H1 (cell line): ENCODE measurements at regions not wholly inside any gene's neighbourhood (a gene's known extent, or its start where the extent isn't known, plus 50 kb on each side); places are given as distances from the start of the nearest gene placed in this dataset.

Experiments used
- CTCF ChIA-PET: fragments of 300-600 bp; sonication (Branson Sonifier 250); formaldehyde crosslinking; loops from one replicate; lab custom pipeline; 2021; ENCODE audit not compliant: partially characterized antibody; lab: Charles Lee
- POLR2A ChIA-PET: fragments of 300-600 bp; sonication (Branson Sonifier 250); formaldehyde crosslinking; loops from one replicate; lab custom pipeline; 2021; ENCODE audit warnings: inconsistent platforms; ENCODE audit not compliant: partially characterized antibody; lab: Charles Lee
- DNase-seq, 2 experiments: peaks; one replicate each; pipeline versions ENCODE4 v3.0.0 to v3.0.0-alpha.2; 2010 to 2022; ENCODE audit warnings: low spot score in 2 of 2, low read depth in 1 of 2, mixed read lengths in 1 of 2
- FAIRE-seq: peaks from 2 replicates; lab custom pipeline; 2011; peaks lifted over from hg19 to GRCh38; lab: Jason Lieb, UNC
- H2AFZ ChIP-seq: 2 replicates; pipeline ENCODE4 v1.8.1; 2012; ENCODE audit warnings: low read length, inconsistent platforms
- H2AK5ac ChIP-seq: 2 replicates; pipeline ENCODE4 v1.6.1; 2013; ENCODE audit warnings: low read depth, low read length
- H2BK120ac ChIP-seq: replicated peaks from 2 replicates; pipeline ENCODE3; 2013; ENCODE audit warnings: low read depth, low read length, inconsistent platforms
- H2BK12ac ChIP-seq: 2 replicates; pipeline ENCODE4 v1.6.1; 2013; ENCODE audit warnings: low read depth, low read length
- H2BK15ac ChIP-seq: 2 replicates; pipeline ENCODE4 v1.6.1; 2013; ENCODE audit warnings: low read length
- H2BK20ac ChIP-seq: 2 replicates; pipeline ENCODE4 v1.6.1; 2013; ENCODE audit warnings: low read length
- H2BK5ac ChIP-seq: 2 replicates; pipeline ENCODE4 v1.6.1; 2013; ENCODE audit warnings: low read depth, low read length
- H3K14ac ChIP-seq: 2 replicates; pipeline ENCODE4 v1.6.1; 2013; ENCODE audit warnings: inconsistent platforms; ENCODE audit not compliant: insufficient read length
- H3K18ac ChIP-seq: 2 replicates; pipeline ENCODE4 v1.6.1; 2013; ENCODE audit warnings: low read length; ENCODE audit errors: extremely low read depth
- H3K23ac ChIP-seq: 2 replicates; pipeline ENCODE4 v1.6.1; 2013; ENCODE audit warnings: inconsistent platforms; ENCODE audit not compliant: insufficient read length
- H3K23me2 ChIP-seq: 2 replicates; pipeline ENCODE4 v1.6.1; 2013; ENCODE audit warnings: low read depth, low read length
- H3K27ac ChIP-seq: 2 replicates; pipeline ENCODE4 v1.6.1; 2011; ENCODE audit warnings: low read depth, low read length, inconsistent platforms
- H3K27me3 ChIP-seq, 4 experiments: replicated peaks in 1 of 4; 1 replicate in 1 of 4; 2 replicates in 3 of 4; pipeline versions ENCODE4 v1.6.1 to v1.8.1; 2011 to 2013; ENCODE audit warnings: low read length in 3 of 4, mild to moderate bottlenecking in 3 of 4, inconsistent platforms in 2 of 4, mixed read lengths in 2 of 4, moderate library complexity in 1 of 4; ENCODE audit not compliant: control insufficient read depth in 3 of 4, insufficient read depth in 3 of 4; ENCODE audit errors: extremely low read depth in 1 of 4
- H3K36me3 ChIP-seq, 4 experiments: 2 replicates each; pipeline versions ENCODE4 v1.6.1 to v1.8.1; 2011 to 2013; ENCODE audit warnings: mild to moderate bottlenecking in 4 of 4, low read length in 3 of 4, moderate library complexity in 2 of 4, control low read depth in 1 of 4, inconsistent platforms in 1 of 4; ENCODE audit not compliant: insufficient read depth in 4 of 4, control insufficient read depth in 2 of 4
- H3K4ac ChIP-seq: replicated peaks from 2 replicates; pipeline ENCODE3; 2013; ENCODE audit warnings: low read length, low read depth, mixed read lengths, inconsistent platforms; ENCODE audit not compliant: insufficient read length
- H3K4me1 ChIP-seq, 4 experiments: replicated peaks in 1 of 4; 1 replicate in 1 of 4; 2 replicates in 3 of 4; pipeline versions ENCODE4 v1.6.1 to v1.8.1; 2011 to 2013; ENCODE audit warnings: low read length in 3 of 4, inconsistent platforms in 2 of 4, mixed read lengths in 1 of 4; ENCODE audit not compliant: insufficient read depth in 4 of 4, control insufficient read depth in 3 of 4
- H3K4me2 ChIP-seq, 2 experiments: 2 replicates each; pipeline versions ENCODE4 v1.6.1 to v1.8.1; 2011 to 2013; ENCODE audit warnings: low read depth in 2 of 2, low read length in 2 of 2, control low read depth in 1 of 2, inconsistent platforms in 1 of 2, mild to moderate bottlenecking in 1 of 2; ENCODE audit not compliant: insufficient read depth in 1 of 2
- H3K4me3 ChIP-seq, 4 experiments: fragments of 200-600, 300-600 bp in 1 of 4; sonication (generic), shearing (Covaris generic), sonication (Bioruptor Twin) in 1 of 4; 2 replicates each; pipeline versions ENCODE4 v1.5.1 to v1.8.1; 2011 to 2016; ENCODE audit warnings: low read length in 4 of 4, low read depth in 3 of 4, control low read depth in 2 of 4, inconsistent platforms in 2 of 4, mild to moderate bottlenecking in 2 of 4, mixed read lengths in 1 of 4, moderate library complexity in 1 of 4; ENCODE audit not compliant: insufficient read depth in 2 of 4; ENCODE audit errors: extremely low read depth in 1 of 4
- H3K56ac ChIP-seq: replicated peaks from 2 replicates; pipeline ENCODE3; 2013; ENCODE audit warnings: low read depth, mild to moderate bottlenecking, mixed read lengths, low read length, inconsistent platforms; ENCODE audit not compliant: insufficient read length
- H3K79me1 ChIP-seq: 2 replicates; pipeline ENCODE4 v1.6.1; 2013; ENCODE audit warnings: low read depth, low read length, control low read depth
- H3K79me2 ChIP-seq, 2 experiments: 2 replicates each; pipeline versions ENCODE4 v1.6.1 to v1.8.1; 2012 to 2013; ENCODE audit warnings: low read length in 2 of 2, mild to moderate bottlenecking in 2 of 2, inconsistent platforms in 1 of 2; ENCODE audit not compliant: insufficient read depth in 2 of 2, control insufficient read depth in 1 of 2
- H3K9ac ChIP-seq, 4 experiments: replicated peaks in 1 of 4; 1 replicate in 1 of 4; 2 replicates in 3 of 4; pipeline versions ENCODE4 v1.6.1 to v1.8.1; 2011 to 2013; ENCODE audit warnings: low read depth in 3 of 4, low read length in 3 of 4, control low read depth in 2 of 4, mild to moderate bottlenecking in 2 of 4, moderate library complexity in 2 of 4, inconsistent platforms in 1 of 4; ENCODE audit errors: extremely low read depth in 1 of 4
- H3K9me3 ChIP-seq, 2 experiments: 2 replicates each; pipeline versions ENCODE4 v1.6.1 to v1.8.1; 2012 to 2013; ENCODE audit warnings: mild to moderate bottlenecking in 2 of 2, moderate library complexity in 2 of 2, control low read depth in 1 of 2, inconsistent platforms in 1 of 2, low read depth in 1 of 2, low read length in 1 of 2, mixed read lengths in 1 of 2; ENCODE audit not compliant: insufficient read depth in 2 of 2
- H4K20me1 ChIP-seq, 2 experiments: replicated peaks in 1 of 2; 2 replicates each; pipeline versions ENCODE3 to v1.8.1; 2011 to 2013; ENCODE audit warnings: inconsistent platforms in 2 of 2, low read length in 2 of 2, mild to moderate bottlenecking in 1 of 2; ENCODE audit not compliant: insufficient read depth in 2 of 2, control insufficient read depth in 1 of 2
- H4K5ac ChIP-seq: 2 replicates; pipeline ENCODE4 v1.6.1; 2013; ENCODE audit warnings: low read length, low read depth, mixed read lengths, inconsistent platforms; ENCODE audit not compliant: insufficient read length
- H4K8ac ChIP-seq: 2 replicates; pipeline ENCODE4 v1.8.0; 2013; ENCODE audit warnings: mild to moderate bottlenecking, moderate library complexity, low read length, inconsistent platforms; ENCODE audit not compliant: insufficient read depth; ENCODE audit errors: extremely low read depth
- H4K91ac ChIP-seq: replicated peaks from 2 replicates; pipeline ENCODE3; 2013; ENCODE audit warnings: low read length, mixed read lengths, inconsistent platforms; ENCODE audit not compliant: insufficient read length
- CEBPB ChIP-seq: IDR thresholded peaks from 2 replicates; pipeline ENCODE4 v1.6.1; 2012; ENCODE audit warnings: low read depth, low read length
- JUND ChIP-seq: IDR thresholded peaks from 2 replicates; pipeline ENCODE4 v1.6.1; 2011; ENCODE audit warnings: mild to moderate bottlenecking, improper control_type of control experiment, low read length
- MAFK ChIP-seq: IDR thresholded peaks from 2 replicates; pipeline ENCODE4 v1.6.1; 2012; ENCODE audit warnings: low read depth, mild to moderate bottlenecking, improper control_type of control experiment, low read length
- NRF1 ChIP-seq: IDR thresholded peaks from 2 replicates; pipeline ENCODE4 v1.6.1; 2011; ENCODE audit warnings: mild to moderate bottlenecking, low read depth, low read length, improper control_type of control experiment
- RAD21 ChIP-seq, 2 experiments: IDR thresholded peaks in 1 of 2; conservative IDR thresholded peaks in 1 of 2; 2 replicates each; pipeline ENCODE4 v1.6.1; 2011; ENCODE audit warnings: low read depth in 2 of 2, low read length in 2 of 2, improper control_type of control experiment in 1 of 2, inconsistent platforms in 1 of 2, mild to moderate bottlenecking in 1 of 2, moderate library complexity in 1 of 2
- RXRA ChIP-seq: IDR thresholded peaks from 2 replicates; pipeline ENCODE4 v1.6.1; 2011; ENCODE audit warnings: low read depth, mild to moderate bottlenecking, low read length, moderate library complexity; ENCODE audit not compliant: insufficient read depth
- SIRT6 ChIP-seq: IDR thresholded peaks from one replicate; pipeline ENCODE4 v1.7.1; 2012; ENCODE audit warnings: low read length, inconsistent platforms
- TAF7 ChIP-seq: optimal IDR thresholded peaks from 2 replicates; pipeline ENCODE3; 2011; ENCODE audit warnings: low read depth, mild to moderate bottlenecking, inconsistent platforms, low read length, moderate library complexity, borderline replicate concordance
- TEAD4 ChIP-seq: IDR thresholded peaks from 2 replicates; pipeline ENCODE4 v1.6.1; 2012; ENCODE audit warnings: low read depth, low read length, inconsistent platforms, mixed read lengths
- USF2 ChIP-seq: IDR thresholded peaks from 2 replicates; pipeline ENCODE4 v1.6.1; 2011; ENCODE audit warnings: low read length, improper control_type of control experiment
- WGBS, 2 experiments: shearing (Covaris generic) in 1 of 2; methylation state at CpG; one replicate each; pipeline versions ENCODE4 v1.1.6 to v1.1.7; 2013 to 2015; ENCODE audit warnings: low lambda C conversion rate in 2 of 2, mixed read lengths in 2 of 2, inconsistent platforms in 1 of 2, low coverage in 1 of 2, missing lambda C conversion rate in 1 of 2; ENCODE audit not compliant: insufficient replicate concordance in 2 of 2, insufficient coverage in 1 of 2, insufficient read length in 1 of 2; ENCODE audit errors: extremely low coverage in 1 of 2, missing lambda C conversion rate in 1 of 2; 5-methylcytosine and 5-hydroxymethylcytosine counted together
- TF ChIP-seq, protein P1 (sequence below): IDR thresholded peaks from 2 replicates; pipeline ENCODE4 v1.6.1; 2012; ENCODE audit warnings: low read length, inconsistent platforms

- H3K79me2 ChIP-seq, result no peaks in the 10 kb centered on the region
- no peaks in the 10 kb centered on the region for H3K36me3 ChIP-seq
- ChIA-PET POLR2A (no interaction called here), CTCF (no interaction called here)
- no peak overlapping the region for H2BK12ac ChIP-seq
- H3K56ac ChIP-seq, result no peak overlapping the region
- WGBS, 2 experiments, result 90% methylated on average over 8 of the region's 8 CpGs; no CpG with 5 or more reads in 1 of the 2 experiments
- H3K4me2 ChIP-seq, result no peak overlapping the region
- H3K4me1 ChIP-seq, result no peaks in the 10 kb centered on the region
- H3K23me2 ChIP-seq, result no peaks in the 10 kb centered on the region
- H4K91ac ChIP-seq, result no peak overlapping the region
- no peak overlapping the region for H4K5ac ChIP-seq
- no peak overlapping the region for H3K4ac ChIP-seq
- H4K8ac ChIP-seq, result no peak overlapping the region
- H2BK5ac ChIP-seq, result no peak overlapping the region
- H3K79me1 ChIP-seq, result no peaks in the 10 kb centered on the region
- H2AFZ ChIP-seq, result no peak overlapping the region
- no peak overlapping the region for H3K14ac ChIP-seq
- FAIRE-seq (no peak), DNase-seq (no peak)
- H2BK20ac ChIP-seq, result no peak overlapping the region
- H4K20me1 ChIP-seq, result no peaks in the 10 kb centered on the region
- no peak overlapping the region for H2BK120ac ChIP-seq
- no peaks in the 10 kb centered on the region for H3K9me3 ChIP-seq
- no peak overlapping the region for H3K27ac ChIP-seq
- H2BK15ac ChIP-seq, result no peak overlapping the region
- no peaks in the 10 kb centered on the region for H3K27me3 ChIP-seq
- TF ChIP-seq TEAD4, result no peak
- TF ChIP-seq USF2, result no peak
- TF ChIP-seq NRF1, result no peak
- no peak for TF ChIP-seq RAD21 (IDR thresholded peaks at IDR 0.05 in 1 of 2, conservative IDR thresholded peaks at IDR 0.05 in 1 of 2; ENCODE audit: low read depth in 2 of 2, low read length in 2 of 2)
- TF ChIP-seq CEBPB, result no peak
- TF ChIP-seq RXRA, result no peak
- no peak for TF ChIP-seq MAFK
- TF ChIP-seq, protein P1, sequence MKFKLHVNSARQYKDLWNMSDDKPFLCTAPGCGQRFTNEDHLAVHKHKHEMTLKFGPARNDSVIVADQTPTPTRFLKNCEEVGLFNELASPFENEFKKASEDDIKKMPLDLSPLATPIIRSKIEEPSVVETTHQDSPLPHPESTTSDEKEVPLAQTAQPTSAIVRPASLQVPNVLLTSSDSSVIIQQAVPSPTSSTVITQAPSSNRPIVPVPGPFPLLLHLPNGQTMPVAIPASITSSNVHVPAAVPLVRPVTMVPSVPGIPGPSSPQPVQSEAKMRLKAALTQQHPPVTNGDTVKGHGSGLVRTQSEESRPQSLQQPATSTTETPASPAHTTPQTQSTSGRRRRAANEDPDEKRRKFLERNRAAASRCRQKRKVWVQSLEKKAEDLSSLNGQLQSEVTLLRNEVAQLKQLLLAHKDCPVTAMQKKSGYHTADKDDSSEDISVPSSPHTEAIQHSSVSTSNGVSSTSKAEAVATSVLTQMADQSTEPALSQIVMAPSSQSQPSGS, result no peak
- TF ChIP-seq TAF7, result no peak
- TF ChIP-seq SIRT6, result no peak
- TF ChIP-seq JUND, result no peak
- H2AK5ac ChIP-seq, result no peak overlapping the region
- no peak overlapping the region for H3K23ac ChIP-seq
- no peak overlapping the region for H3K18ac ChIP-seq
- H3K9ac ChIP-seq, result no peak overlapping the region
- no peak overlapping the region for H3K4me3 ChIP-seq
Observed at GRCh38 chr2:147577323-147577997, 267.4 kb upstream of the ACVR2A start.
